WERI-Rb-1 (cell line): ENCODE measurements at regions not wholly inside any gene's neighbourhood (a gene's known extent, or its start where the extent isn't known, plus 50 kb on each side); places are given as distances from the start of the nearest gene placed in this dataset.

Experiments used
- DNase-seq: peaks from one replicate; pipeline ENCODE4 v3.0.0-alpha.2; 2020
- H3K27ac ChIP-seq: fragments of 250-450 bp; sonication (Bioruptor Pico); 2 replicates; pipeline ENCODE4 v1.5.1; 2020; ENCODE audit warnings: mild to moderate bottlenecking, moderate library complexity
- H3K27me3 ChIP-seq: fragments of 250-450 bp; sonication (Bioruptor Pico); 2 replicates; pipeline ENCODE4 v1.5.1; 2021; ENCODE audit warnings: mild to moderate bottlenecking, low read depth, moderate library complexity; ENCODE audit not compliant: insufficient read depth, severe bottlenecking
- H3K36me3 ChIP-seq: fragments of 250-450 bp; sonication (Bioruptor Pico); 2 replicates; pipeline ENCODE4 v1.5.1; 2020; ENCODE audit warnings: mild to moderate bottlenecking, moderate library complexity
- H3K4me3 ChIP-seq: 2 replicates; pipeline ENCODE4 v1.5.1; 2011; ENCODE audit warnings: low read depth, mild to moderate bottlenecking, control low read depth, low read length
- H3K9me3 ChIP-seq: fragments of 250-450 bp; sonication (Bioruptor Pico); 2 replicates; pipeline ENCODE4 v1.5.1; 2021; ENCODE audit warnings: mild to moderate bottlenecking, moderate library complexity; ENCODE audit not compliant: severe bottlenecking
- CTCF ChIP-seq: IDR thresholded peaks from 2 replicates; pipeline ENCODE4 v1.5.1; 2011; ENCODE audit warnings: low read depth, mild to moderate bottlenecking, control low read depth, inconsistent platforms, low read length

GRCh38 chr3:177883091-177883490 is 653.1 kb upstream of the KCNMB2 start:
- no peak for DNase-seq
- Histone ChIP-seq H3K27me3 (no peaks in the 10 kb centered on the region), H3K27ac (no peak overlapping the region), H3K4me3 (no peak overlapping the region), H3K36me3 (no peaks in the 10 kb centered on the region), H3K9me3 (peaks cover 3% of the 10 kb centered on the region)
- no peak for TF ChIP-seq CTCF

GRCh38 chr3:177883957-177884356 is 652.3 kb upstream of the KCNMB2 start:
- no peak overlapping the region for H3K27ac ChIP-seq
- no peak for TF ChIP-seq CTCF
- H3K9me3 ChIP-seq = no peaks in the 10 kb centered on the region
- no peak for DNase-seq
- no peak overlapping the region for H3K4me3 ChIP-seq
- no peaks in the 10 kb centered on the region for H3K27me3 ChIP-seq
- no peaks in the 10 kb centered on the region for H3K36me3 ChIP-seq

DNA sequence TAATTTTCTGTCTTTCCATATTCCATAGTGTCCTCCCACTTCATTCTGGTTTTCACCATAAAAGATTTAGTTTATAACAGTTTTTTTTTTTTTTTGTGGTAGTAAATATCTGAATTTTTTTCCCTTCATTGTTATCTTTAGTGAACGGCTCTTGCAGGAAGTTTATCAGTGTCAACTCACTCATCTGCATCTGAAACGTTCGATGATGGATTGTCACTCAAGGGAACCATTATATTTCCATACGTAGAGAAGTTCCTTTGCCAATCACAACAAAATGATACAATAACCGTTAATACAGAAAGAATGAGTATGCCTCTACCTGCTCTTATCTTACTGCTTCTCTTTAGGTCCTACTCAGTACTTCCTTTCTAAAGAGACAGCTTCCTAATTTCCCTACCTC is 651.2 kb upstream of the KCNMB2 start:
- DNase-seq = no peak
- H3K36me3 ChIP-seq = no peaks in the 10 kb centered on the region
- TF ChIP-seq CTCF = no peak
- H3K27ac ChIP-seq = no peak overlapping the region
- H3K27me3 ChIP-seq = no peaks in the 10 kb centered on the region
- H3K9me3 ChIP-seq = no peaks in the 10 kb centered on the region
- H3K4me3 ChIP-seq = no peak overlapping the region

GRCh38 chr3:177886501-177886900 is 649.7 kb upstream of the KCNMB2 start:
- H3K36me3 ChIP-seq = no peaks in the 10 kb centered on the region
- no peak for DNase-seq
- H3K4me3 ChIP-seq = no peak overlapping the region
- H3K27me3 ChIP-seq = no peaks in the 10 kb centered on the region
- H3K27ac ChIP-seq = no peak overlapping the region
- no peak for TF ChIP-seq CTCF
- no peaks in the 10 kb centered on the region for H3K9me3 ChIP-seq

DNA sequence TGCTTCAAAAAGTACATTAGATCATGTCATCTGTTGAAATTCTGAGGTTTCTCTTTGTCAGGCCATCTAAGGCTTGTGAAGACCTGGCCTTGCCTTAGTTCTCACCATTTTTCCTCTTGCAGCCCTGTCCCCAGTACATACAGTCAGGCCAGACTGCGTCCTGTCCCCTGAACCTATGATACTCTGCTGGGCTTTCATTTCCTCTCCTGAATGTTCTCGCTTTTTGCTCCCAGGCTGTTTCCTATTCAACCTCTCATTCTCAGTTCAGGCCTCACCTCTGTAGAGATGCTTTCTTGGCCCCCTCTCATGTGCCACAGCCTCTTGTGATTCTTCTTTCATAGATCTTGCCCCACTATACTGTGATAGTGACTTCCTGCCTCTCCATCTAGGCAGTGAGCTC is 648.8 kb upstream of the KCNMB2 start:
- TF ChIP-seq CTCF = no peak
- Histone ChIP-seq H3K27me3 (no peaks in the 10 kb centered on the region), H3K9me3 (no peaks in the 10 kb centered on the region), H3K27ac (no peak overlapping the region), H3K36me3 (no peaks in the 10 kb centered on the region), H3K4me3 (no peak overlapping the region)
- no peak for DNase-seq

DNA sequence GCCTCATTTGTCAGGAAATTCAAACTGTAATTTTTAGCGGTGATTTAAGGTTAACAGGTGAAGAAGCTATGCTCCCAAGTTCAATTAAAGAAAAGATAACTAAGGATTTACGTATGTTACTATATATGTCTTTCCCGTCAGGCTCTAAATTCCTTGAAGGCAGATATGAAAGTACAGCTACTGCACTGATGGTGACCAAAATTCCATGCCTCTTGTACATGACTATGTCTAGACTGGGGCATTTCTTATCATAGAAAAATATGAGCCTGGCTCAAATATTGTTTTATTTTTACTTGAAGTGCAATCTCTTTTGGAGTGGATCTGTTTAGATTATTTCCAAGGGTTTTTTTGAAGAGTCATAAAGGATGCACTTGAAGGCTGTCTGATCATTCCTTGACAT is 647.1 kb upstream of the KCNMB2 start:
- H3K27me3 ChIP-seq = no peaks in the 10 kb centered on the region
- H3K9me3 ChIP-seq = no peaks in the 10 kb centered on the region
- DNase-seq = no peak
- no peaks in the 10 kb centered on the region for H3K36me3 ChIP-seq
- H3K27ac ChIP-seq = no peak overlapping the region
- no peak overlapping the region for H3K4me3 ChIP-seq
- TF ChIP-seq CTCF = no peak
